GM12873 (cell line): ENCODE measurements at regions not wholly inside any gene's neighbourhood (a gene's known extent, or its start where the extent isn't known, plus 50 kb on each side); places are given as distances from the start of the nearest gene placed in this dataset.

ENCODE experiments used
- CTCF ChIP-seq: IDR thresholded peaks from 2 replicates; pipeline ENCODE4 v1.5.1; 2012; ENCODE audit warnings: low read depth, mild to moderate bottlenecking, moderate library complexity, low read length, control low read depth; ENCODE audit not compliant: insufficient read depth; ENCODE audit errors: missing control alignments

GRCh38 chrX:118239178-118239870 is 106.6 kb upstream of the WDR44 start:
- TF ChIP-seq CTCF = no peak

- no peak for TF ChIP-seq CTCF
Observed at GRCh38 chrX:118239913-118240698, 105.8 kb upstream of the WDR44 start.

GRCh38 chrX:118249146-118249545 is 96.8 kb upstream of the WDR44 start:
- no peak for TF ChIP-seq CTCF

- no peak for TF ChIP-seq CTCF
Observed at GRCh38 chrX:118250445-118250844, 95.5 kb upstream of the WDR44 start.

- no peak for TF ChIP-seq CTCF
Observed at GRCh38 chrX:118251271-118251670, 94.6 kb upstream of the WDR44 start.

- TF ChIP-seq CTCF = no peak
Observed at GRCh38 chrX:118252967-118253366, 92.9 kb upstream of the WDR44 start.

GRCh38 chrX:118254611-118255010 is 91.3 kb upstream of the WDR44 start:
- TF ChIP-seq CTCF = peak; percentile 71
